Muscle layer of colon (tissue), 2 donors: ENCODE measurements at regions not wholly inside any gene's neighbourhood (a gene's known extent, or its start where the extent isn't known, plus 50 kb on each side); places are given as distances from the start of the nearest gene placed in this dataset.

Experiments
- H3K27ac ChIP-seq: one replicate; pipeline ENCODE4 v1.7.0; 2013; ENCODE audit warnings: low read depth, mild to moderate bottlenecking, low read length, moderate library complexity
- H3K27me3 ChIP-seq, 2 donors: one replicate each; pipeline ENCODE4 v1.7.0; 2013; ENCODE audit warnings: low read length in 2 of 2, mild to moderate bottlenecking in 2 of 2; ENCODE audit not compliant: insufficient read depth in 2 of 2, control insufficient read depth in 1 of 2
- H3K36me3 ChIP-seq: one replicate; pipeline ENCODE4 v1.7.0; 2013; ENCODE audit warnings: mild to moderate bottlenecking, low read length; ENCODE audit not compliant: insufficient read depth
- H3K4me1 ChIP-seq: one replicate; pipeline ENCODE4 v1.7.0; 2013; ENCODE audit warnings: mild to moderate bottlenecking, low read length; ENCODE audit not compliant: insufficient read depth
- H3K4me3 ChIP-seq, 2 donors: one replicate each; pipeline ENCODE4 v1.7.0; 2013; ENCODE audit warnings: low read length in 2 of 2, low read depth in 1 of 2, mild to moderate bottlenecking in 1 of 2, moderate library complexity in 1 of 2
- H3K9ac ChIP-seq: one replicate; pipeline ENCODE4 v1.7.0; 2013; ENCODE audit warnings: low read length
- H3K9me3 ChIP-seq: one replicate; pipeline ENCODE4 v1.7.0; 2013; ENCODE audit warnings: mild to moderate bottlenecking, low read length
- donor health status: abdominal sarcoma.
- donor health status: Adenocarcinoma of cecum.

- Histone ChIP-seq H3K9me3 (no peaks in the 10 kb centered on the region), H3K4me1 (no peaks in the 10 kb centered on the region), H3K27ac (no peak overlapping the region), H3K9ac (no peak overlapping the region), H3K36me3 (no peaks in the 10 kb centered on the region), H3K27me3 (no peaks in the 10 kb centered on the region), H3K4me3 (no peak overlapping the region)
Observed at GRCh38 chr15:97126553-97127233, 796.2 kb downstream of the NR2F2 start.

GRCh38 chr15:97129674-97130073 is 799.2 kb downstream of the NR2F2 start:
- Histone ChIP-seq H3K27me3 (no peaks in the 10 kb centered on the region), H3K36me3 (no peaks in the 10 kb centered on the region), H3K4me3 (no peak overlapping the region), H3K9me3 (no peaks in the 10 kb centered on the region), H3K4me1 (no peaks in the 10 kb centered on the region), H3K27ac (no peak overlapping the region), H3K9ac (no peak overlapping the region)

GRCh38 chr15:97140216-97140615 is 809.7 kb downstream of the NR2F2 start:
- Histone ChIP-seq H3K9me3 (no peaks in the 10 kb centered on the region), H3K4me1 (no peaks in the 10 kb centered on the region), H3K9ac (no peak overlapping the region)

GRCh38 chr15:97141360-97141759 is 810.9 kb downstream of the NR2F2 start:
- H3K27me3 ChIP-seq: no peaks in the 10 kb centered on the region
- H3K27ac ChIP-seq: no peak overlapping the region
- no peak overlapping the region for H3K9ac ChIP-seq
- no peaks in the 10 kb centered on the region for H3K4me1 ChIP-seq
- no peaks in the 10 kb centered on the region for H3K9me3 ChIP-seq
- H3K36me3 ChIP-seq: no peaks in the 10 kb centered on the region
- H3K4me3 ChIP-seq: no peak overlapping the region

More at GRCh38 chr15:97140216-97140615, 809.7 kb downstream of the NR2F2 start:
- no peaks in the 10 kb centered on the region for H3K36me3 ChIP-seq
- H3K27me3 ChIP-seq: no peaks in the 10 kb centered on the region
- no peak overlapping the region for H3K4me3 ChIP-seq
- H3K27ac ChIP-seq: no peak overlapping the region

- Histone ChIP-seq H3K36me3 (no peaks in the 10 kb centered on the region), H3K4me1 (no peaks in the 10 kb centered on the region), H3K9ac (no peak overlapping the region), H3K4me3 (no peak overlapping the region), H3K27ac (no peak overlapping the region), H3K9me3 (no peaks in the 10 kb centered on the region), H3K27me3 (no peaks in the 10 kb centered on the region)
Observed at GRCh38 chr15:97141871-97142270, 811.4 kb downstream of the NR2F2 start.

GRCh38 chr15:97143592-97144376 is 813.3 kb downstream of the NR2F2 start:
- no peaks in the 10 kb centered on the region for H3K4me1 ChIP-seq
- H3K27me3 ChIP-seq: no peaks in the 10 kb centered on the region
- no peak overlapping the region for H3K9ac ChIP-seq
- no peaks in the 10 kb centered on the region for H3K9me3 ChIP-seq
- no peaks in the 10 kb centered on the region for H3K36me3 ChIP-seq
- H3K27ac ChIP-seq: no peak overlapping the region
- H3K4me3 ChIP-seq: no peak overlapping the region

- Histone ChIP-seq H3K27me3 (no peaks in the 10 kb centered on the region), H3K36me3 (no peaks in the 10 kb centered on the region), H3K9ac (no peak overlapping the region), H3K4me3 (no peak overlapping the region), H3K9me3 (no peaks in the 10 kb centered on the region), H3K27ac (no peak overlapping the region), H3K4me1 (no peaks in the 10 kb centered on the region)
Observed at GRCh38 chr15:97144377-97144711, 813.8 kb downstream of the NR2F2 start.

- no peak overlapping the region for H3K9ac ChIP-seq
- H3K36me3 ChIP-seq: no peaks in the 10 kb centered on the region
- no peak overlapping the region for H3K4me3 ChIP-seq
- H3K27ac ChIP-seq: no peak overlapping the region
- H3K4me1 ChIP-seq: no peaks in the 10 kb centered on the region
- no peaks in the 10 kb centered on the region for H3K27me3 ChIP-seq
- H3K9me3 ChIP-seq: no peaks in the 10 kb centered on the region
Observed at GRCh38 chr15:97146929-97147870, 813.3 kb upstream of the ARRDC4 start.

GRCh38 chr15:97153356-97153965 is 807.0 kb upstream of the ARRDC4 start:
- H3K9ac ChIP-seq: no peak overlapping the region
- no peaks in the 10 kb centered on the region for H3K4me1 ChIP-seq

GRCh38 chr15:97156739-97157265 is 803.7 kb upstream of the ARRDC4 start:
- H3K36me3 ChIP-seq: no peaks in the 10 kb centered on the region
- H3K27ac ChIP-seq: no peak overlapping the region
- H3K9me3 ChIP-seq: no peaks in the 10 kb centered on the region
- no peaks in the 10 kb centered on the region for H3K4me1 ChIP-seq
- no peak overlapping the region for H3K9ac ChIP-seq
- H3K4me3 ChIP-seq: no peak overlapping the region
- no peaks in the 10 kb centered on the region for H3K27me3 ChIP-seq

More at GRCh38 chr15:97153356-97153965, 807.0 kb upstream of the ARRDC4 start:
- Histone ChIP-seq H3K27me3 (no peaks in the 10 kb centered on the region), H3K4me3 (no peak overlapping the region), H3K9me3 (no peaks in the 10 kb centered on the region), H3K27ac (no peak overlapping the region), H3K36me3 (no peaks in the 10 kb centered on the region)
